ENCODE measurements at regions not wholly inside any gene's neighbourhood (a gene's known extent, or its start where the extent isn't known, plus 50 kb on each side); places are given as distances from the start of the nearest gene placed in this dataset.

- Mint-ChIP-seq H3K9me3 (ENCODE audit: insufficient read depth) (peaks cover 5% of the 10 kb centered on the region), H3K27ac (no peak overlapping the region), H3K27me3 (no peaks in the 10 kb centered on the region), H3K4me3 (no peak overlapping the region), H3K4me1 (no peaks in the 10 kb centered on the region)
- ChIA-PET POLR2A (no interaction called here), CTCF (no interaction called here)
- no peaks in the 10 kb centered on the region for H4K20me1 ChIP-seq (ENCODE audit: control insufficient read depth, insufficient read depth, low read length, poor library complexity, severe bottlenecking)
- no CpG with 5 or more reads among the region's 4 CpGs for WGBS (ENCODE audit: insufficient coverage)
- TF ChIP-seq EZH2 (IDR thresholded peaks at IDR 0.05; ENCODE audit: borderline replicate concordance, insufficient read depth, low read depth, low read length, poor library complexity, severe bottlenecking) (no peak), CTCF (IDR thresholded peaks at IDR 0.05) (no peak)
- no peak overlapping the region for H2AFZ ChIP-seq (ENCODE audit: insufficient read depth, low read depth, low read length, poor library complexity, severe bottlenecking)
- no peak overlapping the region for H3K4me2 ChIP-seq (replicated peaks; ENCODE audit: low read depth, low read length, poor library complexity, severe bottlenecking)
- no peaks in the 10 kb centered on the region for H3K4me1 ChIP-seq (ENCODE audit: control insufficient read depth in 2 of 2, insufficient read depth in 2 of 2, low read length in 2 of 2)
- peaks cover 0 to 2% (median 0%) of the 10 kb centered on the region in 3 donors for H3K9me3 ChIP-seq (ENCODE audit: control extremely low read depth in 1 of 3, control insufficient read depth in 2 of 3, insufficient read depth in 1 of 3, low read length in 2 of 3)
- H3K4me3 ChIP-seq (ENCODE audit: control extremely low read depth in 1 of 5, extremely low read depth in 1 of 5, insufficient read depth in 1 of 5, low read depth in 2 of 5, low read length in 4 of 5) = no peak overlapping the region
- ATAC-seq (ENCODE audit: low read depth) (no peak), DNase-seq (no peak)
- H3K27me3 ChIP-seq (replicated peaks in 1 of 4; ENCODE audit: control extremely low read depth in 1 of 4, control insufficient read depth in 3 of 4, insufficient read depth in 4 of 4, low read length in 3 of 4) = no peaks in the 10 kb centered on the region
- H3K36me3 ChIP-seq (replicated peaks in 1 of 2; ENCODE audit: control extremely low read depth in 1 of 2, control insufficient read depth in 1 of 2, extremely low read depth in 1 of 2, insufficient read depth in 2 of 2, low read length in 1 of 2) = no peaks in the 10 kb centered on the region
- H3K79me2 ChIP-seq (ENCODE audit: control insufficient read depth, insufficient read depth, low read length) = no peaks in the 10 kb centered on the region
- H3K27ac ChIP-seq (ENCODE audit: low read length in 2 of 2) = no peak overlapping the region
- no peak overlapping the region for H3K9ac ChIP-seq (ENCODE audit: low read length)
- intact Hi-C loops (cut with micrococcal nuclease) = no loop called here
Measured at GRCh38 chr10:36129051-36129450, 487.0 kb upstream of the FZD8 start.

GRCh38 chr10:36126076-36126475 is 484.0 kb upstream of the FZD8 start:
- TF ChIP-seq CTCF (IDR thresholded peaks at IDR 0.05) (no peak), EZH2 (IDR thresholded peaks at IDR 0.05; ENCODE audit: borderline replicate concordance, insufficient read depth, low read depth, low read length, poor library complexity, severe bottlenecking) (no peak)
- no peak overlapping the region for H2AFZ ChIP-seq (ENCODE audit: insufficient read depth, low read depth, low read length, poor library complexity, severe bottlenecking)
- H3K27ac Mint-ChIP-seq = no peak overlapping the region
- DNase-seq (no peak), ATAC-seq (ENCODE audit: low read depth) (no peak)
- peaks cover 5% of the 10 kb centered on the region for H3K9me3 Mint-ChIP-seq (ENCODE audit: insufficient read depth)
- intact Hi-C loops (cut with micrococcal nuclease) = no loop called here
- no peaks in the 10 kb centered on the region for H3K4me1 ChIP-seq (ENCODE audit: control insufficient read depth in 2 of 2, insufficient read depth in 2 of 2, low read length in 2 of 2)
- H3K36me3 ChIP-seq (replicated peaks in 1 of 2; ENCODE audit: control extremely low read depth in 1 of 2, control insufficient read depth in 1 of 2, extremely low read depth in 1 of 2, insufficient read depth in 2 of 2, low read length in 1 of 2) = no peaks in the 10 kb centered on the region
- H4K20me1 ChIP-seq (ENCODE audit: control insufficient read depth, insufficient read depth, low read length, poor library complexity, severe bottlenecking) = no peaks in the 10 kb centered on the region
- H3K79me2 ChIP-seq (ENCODE audit: control insufficient read depth, insufficient read depth, low read length) = no peaks in the 10 kb centered on the region
- no peak overlapping the region for H3K9ac ChIP-seq (ENCODE audit: low read length)
- H3K27ac ChIP-seq (ENCODE audit: low read length in 2 of 2) = no peak overlapping the region
- no peak overlapping the region for H3K4me3 ChIP-seq (ENCODE audit: control extremely low read depth in 1 of 5, extremely low read depth in 1 of 5, insufficient read depth in 1 of 5, low read depth in 2 of 5, low read length in 4 of 5)
- CTCF ChIA-PET = no interaction called here
- no peaks in the 10 kb centered on the region for H3K27me3 Mint-ChIP-seq
- H3K27me3 ChIP-seq (replicated peaks in 1 of 4; ENCODE audit: control extremely low read depth in 1 of 4, control insufficient read depth in 3 of 4, insufficient read depth in 4 of 4, low read length in 3 of 4) = no peaks in the 10 kb centered on the region
- H3K4me2 ChIP-seq (replicated peaks; ENCODE audit: low read depth, low read length, poor library complexity, severe bottlenecking) = no peak overlapping the region
- H3K4me1 Mint-ChIP-seq = no peaks in the 10 kb centered on the region
- POLR2A ChIA-PET = no interaction called here
- H3K9me3 ChIP-seq (ENCODE audit: control extremely low read depth in 1 of 3, control insufficient read depth in 2 of 3, insufficient read depth in 1 of 3, low read length in 2 of 3) = peaks cover 0 to 1% (median 0%) of the 10 kb centered on the region in 3 donors
- no peak overlapping the region for H3K4me3 Mint-ChIP-seq

All from B cell (primary cell).